ENCODE measurements at regions not wholly inside any gene's neighbourhood (a gene's known extent, or its start where the extent isn't known, plus 50 kb on each side); places are given as distances from the start of the nearest gene placed in this dataset.

DNA sequence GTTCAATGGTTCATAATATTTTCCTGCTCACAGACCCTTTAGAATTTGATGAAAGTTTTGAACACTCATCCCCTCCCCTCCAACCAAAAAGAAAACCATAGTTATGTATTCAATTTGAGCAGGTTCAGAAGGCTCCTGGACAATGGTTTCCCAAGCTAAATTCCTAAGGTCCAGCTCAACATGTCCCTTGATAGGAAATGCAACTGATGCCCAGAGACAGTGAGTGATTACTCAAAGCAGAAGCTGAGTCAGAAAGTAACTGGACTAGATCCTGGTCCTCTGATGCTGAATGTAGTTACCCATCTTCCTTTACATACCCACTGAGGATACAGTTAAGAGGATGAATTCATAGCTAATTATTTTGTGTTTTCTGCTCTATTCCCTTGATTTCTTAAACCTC, 218.9 kb upstream of the NCKAP5 start:
- H3K27ac ChIP-seq: no peak overlapping the region
- TF ChIP-seq, protein P1, sequence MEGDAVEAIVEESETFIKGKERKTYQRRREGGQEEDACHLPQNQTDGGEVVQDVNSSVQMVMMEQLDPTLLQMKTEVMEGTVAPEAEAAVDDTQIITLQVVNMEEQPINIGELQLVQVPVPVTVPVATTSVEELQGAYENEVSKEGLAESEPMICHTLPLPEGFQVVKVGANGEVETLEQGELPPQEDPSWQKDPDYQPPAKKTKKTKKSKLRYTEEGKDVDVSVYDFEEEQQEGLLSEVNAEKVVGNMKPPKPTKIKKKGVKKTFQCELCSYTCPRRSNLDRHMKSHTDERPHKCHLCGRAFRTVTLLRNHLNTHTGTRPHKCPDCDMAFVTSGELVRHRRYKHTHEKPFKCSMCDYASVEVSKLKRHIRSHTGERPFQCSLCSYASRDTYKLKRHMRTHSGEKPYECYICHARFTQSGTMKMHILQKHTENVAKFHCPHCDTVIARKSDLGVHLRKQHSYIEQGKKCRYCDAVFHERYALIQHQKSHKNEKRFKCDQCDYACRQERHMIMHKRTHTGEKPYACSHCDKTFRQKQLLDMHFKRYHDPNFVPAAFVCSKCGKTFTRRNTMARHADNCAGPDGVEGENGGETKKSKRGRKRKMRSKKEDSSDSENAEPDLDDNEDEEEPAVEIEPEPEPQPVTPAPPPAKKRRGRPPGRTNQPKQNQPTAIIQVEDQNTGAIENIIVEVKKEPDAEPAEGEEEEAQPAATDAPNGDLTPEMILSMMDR (IDR thresholded peaks at IDR 0.05): no peak
- H3K4me3 ChIP-seq: no peak overlapping the region
- no peak for DNase-seq (ENCODE audit: low spot score)

DNA sequence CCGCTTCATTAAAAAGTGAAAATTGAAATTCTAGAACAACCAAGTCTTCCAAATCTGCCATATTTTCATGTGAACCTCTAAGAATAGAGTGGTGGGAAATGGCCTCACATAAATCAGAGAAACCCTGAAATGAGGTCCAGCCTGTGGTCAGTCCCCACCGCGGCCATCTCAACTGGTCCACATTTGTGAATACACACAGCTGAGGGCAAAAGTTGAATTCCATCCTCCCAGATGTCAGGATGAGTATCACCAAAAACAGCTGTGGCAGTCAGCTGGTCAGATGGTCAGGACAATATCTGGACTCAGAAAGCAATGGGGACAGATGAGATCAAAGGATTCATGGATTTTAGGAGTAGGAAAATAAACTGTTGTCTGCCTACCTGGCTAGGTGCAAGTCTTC, 219.4 kb upstream of the NCKAP5 start:
- Histone ChIP-seq H3K27ac (no peak overlapping the region), H3K4me3 (no peak overlapping the region)
- DNase-seq (ENCODE audit: low spot score): no peak
- TF ChIP-seq, protein P1 (IDR thresholded peaks at IDR 0.05): no peak

DNA sequence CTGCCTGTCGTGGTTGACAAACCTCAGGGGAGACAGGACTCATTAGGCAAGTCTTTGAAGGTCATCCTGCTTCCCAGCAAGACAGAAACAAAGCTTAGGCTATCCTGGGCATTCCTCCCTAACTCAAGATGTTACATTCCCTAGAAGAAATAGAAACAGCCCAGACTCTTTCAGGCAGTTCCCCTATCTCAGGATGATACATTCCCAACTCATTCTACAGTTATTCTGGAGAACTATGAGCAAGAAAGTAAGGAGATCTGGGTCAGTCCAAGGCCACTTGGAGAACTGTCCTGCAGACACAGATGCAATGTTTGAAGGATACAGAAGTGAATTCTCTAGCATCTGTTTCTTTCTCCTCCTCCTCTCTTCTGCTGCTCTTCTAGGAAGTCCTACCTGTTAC, 220.1 kb upstream of the NCKAP5 start:
- Histone ChIP-seq H3K27ac (no peak overlapping the region), H3K4me3 (no peak overlapping the region)
- TF ChIP-seq, protein P1 (IDR thresholded peaks at IDR 0.05): no peak
- no peak for DNase-seq (ENCODE audit: low spot score)

DNA sequence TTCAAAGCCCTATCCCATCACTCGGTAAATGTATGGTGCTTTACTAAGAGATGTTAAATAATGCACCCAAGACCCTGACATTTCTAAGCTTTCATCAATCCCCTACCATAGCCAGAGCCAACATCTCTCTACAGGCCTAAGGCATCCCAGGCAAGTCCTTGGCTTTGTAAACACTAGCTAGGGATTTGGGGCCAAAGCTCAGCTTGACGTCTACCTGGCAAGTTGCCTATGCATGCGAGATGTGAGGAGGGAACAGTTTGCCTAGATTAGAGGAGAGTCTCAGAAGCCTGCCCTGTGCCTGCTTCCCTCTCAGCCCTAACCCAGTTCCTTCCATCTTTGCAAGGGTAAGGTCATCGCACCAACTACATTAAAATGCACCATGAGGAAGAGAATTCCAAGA, 221.5 kb upstream of the NCKAP5 start:
- no peak for DNase-seq (ENCODE audit: low spot score)
- TF ChIP-seq, protein P1 (IDR thresholded peaks at IDR 0.05): no peak

DNA sequence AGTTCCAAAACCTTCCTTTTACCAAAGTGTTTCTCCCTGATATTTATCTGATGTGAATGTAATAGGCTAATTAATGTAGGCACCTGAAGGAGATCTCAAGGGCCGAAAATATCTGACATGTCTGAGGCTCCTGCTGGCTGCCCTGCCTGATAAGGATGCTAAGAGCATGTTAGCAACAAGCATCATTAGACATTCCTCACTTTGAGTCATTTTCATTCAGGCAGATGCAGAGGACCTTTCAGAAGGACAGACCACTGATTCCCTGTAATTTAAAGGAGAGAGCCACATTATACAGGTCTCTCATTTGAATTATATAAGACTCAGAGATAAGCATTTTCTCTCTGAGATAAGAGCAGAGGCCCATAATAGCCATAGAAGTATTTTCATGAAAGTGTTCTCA, 222.4 kb upstream of the NCKAP5 start:
- TF ChIP-seq, protein P1 (IDR thresholded peaks at IDR 0.05): no peak
- DNase-seq (ENCODE audit: low spot score): no peak
- no peak overlapping the region for H3K4me3 ChIP-seq
- no peak overlapping the region for H3K27ac ChIP-seq

More for the DNA sequence above, 221.5 kb upstream of the NCKAP5 start:
- no peak overlapping the region for H3K27ac ChIP-seq
- no peak overlapping the region for H3K4me3 ChIP-seq

DNA sequence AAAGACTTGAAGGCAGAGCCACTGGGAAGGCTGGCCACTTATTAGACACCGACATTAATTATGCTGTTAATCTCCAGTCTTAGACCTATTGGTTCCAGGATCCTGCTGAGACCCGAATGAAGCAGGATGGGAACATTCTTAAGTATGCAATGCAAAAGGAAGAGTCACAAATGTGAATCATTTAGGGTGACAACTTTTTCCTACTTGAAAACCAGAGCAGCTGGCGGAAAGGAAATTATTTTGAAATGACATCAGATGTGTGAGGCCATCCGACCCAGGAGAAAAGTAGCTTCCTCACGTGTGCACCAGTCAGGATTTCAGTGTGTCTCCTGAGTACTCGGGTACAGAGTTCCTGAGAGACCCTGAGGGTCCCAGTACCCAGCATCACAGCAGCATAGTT, 222.9 kb upstream of the NCKAP5 start:
- no peak overlapping the region for H3K4me3 ChIP-seq
- no peak for DNase-seq (ENCODE audit: low spot score)
- TF ChIP-seq, protein P1 (IDR thresholded peaks at IDR 0.05): no peak
- no peak overlapping the region for H3K27ac ChIP-seq

DNA sequence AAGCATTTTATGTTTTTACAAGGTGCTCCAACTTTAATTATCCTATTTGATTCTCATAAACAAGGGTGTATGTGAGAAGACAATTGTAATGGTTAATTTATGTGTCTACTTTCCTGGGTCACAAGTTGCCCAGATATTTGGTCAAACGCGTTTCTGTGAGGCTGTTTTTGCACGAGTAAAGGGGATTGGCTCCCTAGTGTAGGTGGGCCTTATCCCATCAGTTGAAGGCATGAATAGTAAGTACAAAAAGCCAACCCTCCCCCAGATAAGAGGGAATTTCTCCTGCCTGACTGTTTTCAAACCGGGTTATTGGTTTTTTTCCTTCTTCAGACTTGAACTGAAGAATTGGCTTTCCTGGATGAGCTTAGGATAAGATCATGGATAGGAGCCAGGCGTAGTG, 224.0 kb upstream of the NCKAP5 start:
- TF ChIP-seq, protein P1 (IDR thresholded peaks at IDR 0.05): no peak
- no peak for DNase-seq (ENCODE audit: low spot score)
- H3K27ac ChIP-seq: no peak overlapping the region
- H3K4me3 ChIP-seq: no peak overlapping the region

Data from coronary artery (tissue), 2 donors.